Endothelial cell of umbilical vein (primary cell): ENCODE measurements at regions not wholly inside any gene's neighbourhood (a gene's known extent, or its start where the extent isn't known, plus 50 kb on each side); places are given as distances from the start of the nearest gene placed in this dataset.

Experiments
- BruUV-seq: library from RNA; stranded (reverse); fragments of 400-500 nt; replicated peaks from 2 replicates; lab custom pipeline; 2021; lab: Mats Ljungman, UMichigan
- CTCF ChIA-PET: fragments of 300-600, 350-600 bp; sonication (Branson Sonifier 250); formaldehyde crosslinking; loops from one replicate; lab custom pipeline; 2021; ENCODE audit warnings: antibody characterized with exemption, inconsistent platforms; lab: Charles Lee
- POLR2A ChIA-PET: fragments of 300-600, 350-600 bp; sonication (Branson Sonifier 250); formaldehyde crosslinking; loops from one replicate; lab custom pipeline; 2021; ENCODE audit warnings: antibody characterized with exemption, inconsistent platforms; lab: Charles Lee
- DNase-seq: peaks from one replicate; pipeline ENCODE4 v3.0.0-alpha.2; 2011; ENCODE audit warnings: low read depth, low spot score
- FAIRE-seq: peaks from 2 replicates; lab custom pipeline; 2011; peaks lifted over from hg19 to GRCh38; lab: Jason Lieb, UNC
- H2AFZ ChIP-seq: 2 replicates; pipeline ENCODE4 v1.6.0; 2012; ENCODE audit warnings: low read depth, low read length, control low read depth, inconsistent platforms
- H3K27ac ChIP-seq: 2 replicates; pipeline ENCODE4 v1.5.1; 2011; ENCODE audit warnings: low read depth, mild to moderate bottlenecking, control low read depth, low read length, moderate library complexity; ENCODE audit not compliant: insufficient read depth
- H3K27me3 ChIP-seq, 2 experiments: 2 replicates each; pipeline versions ENCODE4 v1.6.0 to v1.6.1; 2011; ENCODE audit warnings: low read length in 2 of 2, mixed read lengths in 1 of 2; ENCODE audit not compliant: control insufficient read depth in 2 of 2, insufficient read depth in 2 of 2
- H3K36me3 ChIP-seq, 2 experiments: 2 replicates in 1 of 2; 3 replicates in 1 of 2; pipeline ENCODE4 v1.5.1; 2011; ENCODE audit warnings: low read length in 2 of 2, mild to moderate bottlenecking in 1 of 2, moderate library complexity in 1 of 2; ENCODE audit not compliant: control insufficient read depth in 2 of 2, insufficient read depth in 2 of 2; ENCODE audit errors: extremely low read depth in 1 of 2
- H3K4me1 ChIP-seq: 3 replicates; pipeline ENCODE4 v1.5.1; 2011; ENCODE audit warnings: mild to moderate bottlenecking, low read length; ENCODE audit not compliant: control insufficient read depth, insufficient read depth; ENCODE audit errors: extremely low read depth
- H3K4me2 ChIP-seq: 2 replicates; pipeline ENCODE4 v1.6.1; 2011; ENCODE audit warnings: low read length, control low read depth, mixed read lengths; ENCODE audit not compliant: insufficient read depth
- H3K4me3 ChIP-seq, 3 experiments: fragments of 200-600 bp in 1 of 3; sonication (generic), shearing (Covaris generic) in 1 of 3; replicated peaks in 1 of 3; 2 replicates each; pipeline ENCODE4 v1.5.1; 2011 to 2016; ENCODE audit warnings: control low read depth in 3 of 3, low read length in 3 of 3, mild to moderate bottlenecking in 2 of 3, inconsistent platforms in 1 of 3, low read depth in 1 of 3, moderate library complexity in 1 of 3; ENCODE audit not compliant: insufficient read depth in 1 of 3
- H3K79me2 ChIP-seq: 2 replicates; pipeline ENCODE4 v1.6.0; 2012; ENCODE audit warnings: low read length, inconsistent platforms; ENCODE audit not compliant: control insufficient read depth, insufficient read depth
- H3K9ac ChIP-seq: replicated peaks from 2 replicates; pipeline ENCODE3; 2011; ENCODE audit warnings: low read length, control low read depth; ENCODE audit not compliant: insufficient read depth; ENCODE audit errors: extremely low read depth
- H3K9me1 ChIP-seq: replicated peaks from 3 replicates; pipeline ENCODE4 v1.6.0; 2011; ENCODE audit warnings: mild to moderate bottlenecking, low read length; ENCODE audit not compliant: control insufficient read depth, insufficient read depth; ENCODE audit errors: extremely low read depth
- H3K9me3 ChIP-seq: replicated peaks from 2 replicates; pipeline ENCODE4 v1.5.1; 2012; ENCODE audit warnings: low read length, inconsistent platforms; ENCODE audit not compliant: control insufficient read depth, insufficient read depth
- H4K20me1 ChIP-seq: replicated peaks from 2 replicates; pipeline ENCODE3; 2011; ENCODE audit warnings: mild to moderate bottlenecking, low read length; ENCODE audit not compliant: control insufficient read depth, insufficient read depth; ENCODE audit errors: extremely low read depth
- EZH2 ChIP-seq: IDR thresholded peaks from 2 replicates; pipeline ENCODE4 v1.6.1; 2012; ENCODE audit warnings: borderline replicate concordance, low read depth, mild to moderate bottlenecking, moderate library complexity, low read length, inconsistent platforms; ENCODE audit not compliant: severe bottlenecking
- FOS ChIP-seq: IDR thresholded peaks from 2 replicates; pipeline ENCODE4 v1.6.1; 2011; ENCODE audit warnings: mild to moderate bottlenecking, low read length, moderate library complexity, borderline replicate concordance; ENCODE audit not compliant: insufficient read depth
- GATA2 ChIP-seq: IDR thresholded peaks from 2 replicates; pipeline ENCODE4 v1.7.0; 2011; ENCODE audit warnings: low read depth, mild to moderate bottlenecking, moderate library complexity, mixed read lengths, low read length; ENCODE audit not compliant: insufficient read length, insufficient read depth
- JUN ChIP-seq: IDR thresholded peaks from 2 replicates; pipeline ENCODE4 v1.6.1; 2011; ENCODE audit warnings: borderline replicate concordance, low read depth; ENCODE audit not compliant: insufficient read length, insufficient read depth
- MAX ChIP-seq: IDR thresholded peaks from 2 replicates; pipeline ENCODE4 v1.6.1; 2011; ENCODE audit not compliant: insufficient read depth, insufficient read length
- MYC ChIP-seq: IDR thresholded peaks from one replicate; pipeline ENCODE4 v1.6.1; 2011; ENCODE audit warnings: mild to moderate bottlenecking, low read depth, low read length
- POLR2A ChIP-seq: IDR thresholded peaks from 2 replicates; pipeline ENCODE4 v1.6.1; 2012; ENCODE audit warnings: low read depth, mild to moderate bottlenecking, control low read depth, low read length
- POLR2AphosphoS5 ChIP-seq: IDR thresholded peaks from 2 replicates; pipeline ENCODE4 v1.6.1; 2012; ENCODE audit warnings: low read depth, mild to moderate bottlenecking, control low read depth, low read length, moderate library complexity; ENCODE audit not compliant: insufficient read depth
- dilution Hi-C: fragments of 300-500 bp; cut with MboI; formaldehyde crosslinking; loops from one replicate; pipeline ENCODE4 v1.15.0; 2019; ENCODE audit warnings: low sequenced_read_pairs; ENCODE audit not compliant: extremely low pct_ligation_motif_present
- intact Hi-C: fragments of 100-400 bp; cut with micrococcal nuclease; formaldehyde crosslinking; loops from one replicate; pipeline ENCODE4 v1.10.0; 2022
- TF ChIP-seq, protein P1 (sequence below), 2 donors: IDR thresholded peaks; 1 replicate in 1 of 2; 2 replicates in 1 of 2; pipeline ENCODE4 v1.5.1; 2011; ENCODE audit warnings: low read length in 2 of 2, mild to moderate bottlenecking in 2 of 2, moderate library complexity in 2 of 2, control low read depth in 1 of 2, inconsistent platforms in 1 of 2, low read depth in 1 of 2; ENCODE audit not compliant: insufficient read depth in 1 of 2; ENCODE audit errors: extremely low read depth in 1 of 2

DNA sequence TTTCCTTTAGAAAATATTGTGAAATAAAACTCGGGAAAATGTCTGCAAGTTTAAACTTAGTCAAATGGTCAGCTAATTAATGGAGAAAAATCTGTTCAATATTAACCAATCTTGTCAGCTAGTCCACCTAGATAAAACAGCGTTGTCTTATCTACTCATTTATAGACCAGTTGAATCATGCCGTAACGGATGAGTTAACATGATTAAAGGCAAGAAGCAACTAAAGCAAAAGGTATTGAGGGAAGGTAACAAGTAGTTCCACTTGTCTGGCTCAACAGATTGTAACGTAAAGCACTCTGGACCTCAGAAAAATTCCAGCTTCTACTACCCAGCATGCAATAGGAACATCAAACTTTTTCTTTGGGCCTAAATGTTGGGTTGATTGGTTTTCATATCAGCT, 958.2 kb downstream of the DIAPH3 start:
- no peaks in the 10 kb centered on the region for H3K27me3 ChIP-seq
- TF ChIP-seq FOS (no peak), MYC (no peak), POLR2AphosphoS5 (no peak), JUN (no peak), POLR2A (no peak), EZH2 (no peak), GATA2 (no peak), MAX (no peak)
- TF ChIP-seq, protein P1, sequence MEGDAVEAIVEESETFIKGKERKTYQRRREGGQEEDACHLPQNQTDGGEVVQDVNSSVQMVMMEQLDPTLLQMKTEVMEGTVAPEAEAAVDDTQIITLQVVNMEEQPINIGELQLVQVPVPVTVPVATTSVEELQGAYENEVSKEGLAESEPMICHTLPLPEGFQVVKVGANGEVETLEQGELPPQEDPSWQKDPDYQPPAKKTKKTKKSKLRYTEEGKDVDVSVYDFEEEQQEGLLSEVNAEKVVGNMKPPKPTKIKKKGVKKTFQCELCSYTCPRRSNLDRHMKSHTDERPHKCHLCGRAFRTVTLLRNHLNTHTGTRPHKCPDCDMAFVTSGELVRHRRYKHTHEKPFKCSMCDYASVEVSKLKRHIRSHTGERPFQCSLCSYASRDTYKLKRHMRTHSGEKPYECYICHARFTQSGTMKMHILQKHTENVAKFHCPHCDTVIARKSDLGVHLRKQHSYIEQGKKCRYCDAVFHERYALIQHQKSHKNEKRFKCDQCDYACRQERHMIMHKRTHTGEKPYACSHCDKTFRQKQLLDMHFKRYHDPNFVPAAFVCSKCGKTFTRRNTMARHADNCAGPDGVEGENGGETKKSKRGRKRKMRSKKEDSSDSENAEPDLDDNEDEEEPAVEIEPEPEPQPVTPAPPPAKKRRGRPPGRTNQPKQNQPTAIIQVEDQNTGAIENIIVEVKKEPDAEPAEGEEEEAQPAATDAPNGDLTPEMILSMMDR (IDR thresholded peaks at IDR 0.05; ENCODE audit: extremely low read depth in 1 of 2, insufficient read depth in 1 of 2, low read depth in 1 of 2, low read length in 2 of 2) = no peak
- FAIRE-seq (no peak), DNase-seq (no peak)
- H3K4me2 ChIP-seq = no peak overlapping the region
- H3K79me2 ChIP-seq = no peaks in the 10 kb centered on the region
- H3K4me3 ChIP-seq = no peak overlapping the region
- intact Hi-C loops (no loop called here), dilution Hi-C loops (no loop called here)
- H3K36me3 ChIP-seq = no peaks in the 10 kb centered on the region
- H3K9ac ChIP-seq = no peak overlapping the region
- no TSS peak for BruUV-seq
- ChIA-PET CTCF (no interaction called here), POLR2A (no interaction called here)
- no peak overlapping the region for H3K27ac ChIP-seq
- no peaks in the 10 kb centered on the region for H4K20me1 ChIP-seq
- no peaks in the 10 kb centered on the region for H3K9me3 ChIP-seq
- H3K4me1 ChIP-seq = peaks cover 3% of the 10 kb centered on the region
- no peaks in the 10 kb centered on the region for H3K9me1 ChIP-seq
- no peak overlapping the region for H2AFZ ChIP-seq
